LNCAP (cell line): ENCODE measurements at regions not wholly inside any gene's neighbourhood (a gene's known extent, or its start where the extent isn't known, plus 50 kb on each side); places are given as distances from the start of the nearest gene placed in this dataset.

Experiments used
- CTCF ChIP-seq: fragments of 450-650 bp; IDR thresholded peaks from 2 replicates; pipeline ENCODE4 v1.5.1; 2017; ENCODE audit warnings: mild to moderate bottlenecking

- TF ChIP-seq CTCF = no peak
These were observed 52.6 kb upstream of the PTGFRN start for GRCh38 chr1:116857092-116857491.
